Epithelial cell of esophagus (primary cell): ENCODE measurements at regions not wholly inside any gene's neighbourhood (a gene's known extent, or its start where the extent isn't known, plus 50 kb on each side); places are given as distances from the start of the nearest gene placed in this dataset.

Source experiments
- DNase-seq: peaks from one replicate; pipeline ENCODE4 v3.0.0; 2010; ENCODE audit warnings: low read depth
- H3K4me3 ChIP-seq: 2 replicates; pipeline ENCODE4 v1.5.1; 2011; ENCODE audit warnings: mild to moderate bottlenecking, low read length, control low read depth
- CTCF ChIP-seq: IDR thresholded peaks from 2 replicates; pipeline ENCODE4 v1.5.1; 2011; ENCODE audit warnings: low read depth, mild to moderate bottlenecking, low read length, control low read depth, inconsistent platforms; ENCODE audit not compliant: insufficient read depth; ENCODE audit errors: missing control alignments

DNA sequence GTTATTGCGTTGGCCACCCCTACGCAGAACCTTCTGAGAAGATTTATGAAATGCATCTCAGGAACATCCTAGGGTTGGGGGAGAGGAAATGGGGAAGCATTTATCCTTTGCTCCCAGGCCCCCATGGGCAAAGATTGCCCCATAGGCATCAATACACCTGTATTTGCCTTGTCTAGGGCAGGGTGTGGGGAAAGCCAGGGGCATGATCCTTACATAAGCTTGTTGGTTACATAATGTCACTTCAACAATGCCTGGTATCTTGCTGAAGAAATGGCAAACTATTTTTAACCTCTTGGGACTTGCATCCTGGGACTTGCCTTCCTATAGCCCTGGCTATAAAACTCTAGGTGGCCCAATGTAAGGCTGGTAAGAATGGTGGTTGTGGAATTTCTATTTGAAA lies 53.9 kb upstream of the SPRED2 start:
- TF ChIP-seq CTCF: no peak
- no peak overlapping the region for H3K4me3 ChIP-seq
- no peak for DNase-seq

DNA sequence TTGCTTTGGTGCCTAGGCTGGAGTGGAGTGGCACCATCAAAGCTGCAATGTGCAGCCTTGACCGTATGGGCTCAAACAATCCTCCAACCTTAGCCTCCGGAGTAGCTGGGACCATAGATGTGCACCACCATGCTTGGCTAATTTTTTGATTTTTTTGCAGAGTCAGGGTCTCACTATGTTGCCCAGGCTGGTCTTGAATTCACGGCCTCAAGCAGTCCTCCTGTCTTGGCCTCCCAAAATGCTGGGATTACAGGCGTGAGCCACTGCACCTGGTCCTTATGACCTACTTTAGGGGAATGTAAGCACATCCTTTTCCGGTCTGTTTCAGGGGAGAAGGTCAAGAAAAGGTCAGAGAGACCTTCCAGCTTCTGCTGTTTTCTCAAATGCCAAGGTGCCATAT lies 53.4 kb upstream of the SPRED2 start:
- no peak overlapping the region for H3K4me3 ChIP-seq
- no peak for DNase-seq
- no peak for TF ChIP-seq CTCF

- no peak overlapping the region for H3K4me3 ChIP-seq
- TF ChIP-seq CTCF: no peak
- DNase-seq: no peak
Observed at GRCh38 chr2:65483763-65484162, 51.4 kb upstream of the SPRED2 start.

DNA sequence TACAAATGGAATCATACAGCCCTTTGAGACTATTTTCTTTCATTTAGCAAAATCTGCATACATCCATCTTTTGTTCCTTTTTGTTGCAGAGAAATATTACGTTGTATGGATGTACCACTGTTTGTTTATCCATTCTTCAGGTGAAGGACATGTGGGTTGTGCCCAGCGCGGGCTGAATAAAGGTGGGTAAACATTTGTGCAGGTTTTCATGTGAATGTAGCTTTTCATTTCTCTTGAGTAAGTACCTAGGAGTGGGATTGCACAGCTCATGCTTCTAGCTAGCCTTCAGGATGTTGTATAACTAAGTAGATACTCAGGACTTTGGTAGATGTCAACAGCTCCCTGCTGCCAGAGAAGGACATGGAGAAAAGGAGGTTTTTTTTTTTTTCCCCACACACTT lies 50.6 kb upstream of the SPRED2 start:
- DNase-seq: no peak
- H3K4me3 ChIP-seq: no peak overlapping the region
- TF ChIP-seq CTCF: no peak
